BLaER1 (cell line): ENCODE measurements at regions not wholly inside any gene's neighbourhood (a gene's known extent, or its start where the extent isn't known, plus 50 kb on each side); places are given as distances from the start of the nearest gene placed in this dataset.
"Not testable (repeated sequence)": the region's sequence is repeated elsewhere in the genome, so short reads cannot be mapped to it uniquely, and the experiment has no call there.

Experiments
- H3K27ac ChIP-seq: shearing (Covaris generic); formaldehyde crosslinking; 2 replicates; pipeline ENCODE4 v1.8.1; 2022
- H3K27me3 ChIP-seq: shearing (Covaris generic); formaldehyde crosslinking; 2 replicates; pipeline ENCODE4 v1.8.1; 2022
- H3K36me3 ChIP-seq: shearing (Covaris generic); formaldehyde crosslinking; 2 replicates; pipeline ENCODE4 v1.8.1; 2022
- H3K4me1 ChIP-seq: shearing (Covaris generic); formaldehyde crosslinking; 2 replicates; pipeline ENCODE4 v1.8.1; 2022
- H3K4me2 ChIP-seq: shearing (Covaris generic); formaldehyde crosslinking; 2 replicates; pipeline ENCODE4 v1.8.1; 2022
- H3K4me3 ChIP-seq: shearing (Covaris generic); formaldehyde crosslinking; 2 replicates; pipeline ENCODE4 v1.8.1; 2022
- H3K9ac ChIP-seq: shearing (Covaris generic); formaldehyde crosslinking; 2 replicates; pipeline ENCODE4 v1.8.1; 2022
- H3K9me3 ChIP-seq: shearing (Covaris generic); formaldehyde crosslinking; 2 replicates; pipeline ENCODE4 v1.8.1; 2022
- H4K20me1 ChIP-seq: shearing (Covaris generic); formaldehyde crosslinking; 2 replicates; pipeline ENCODE4 v1.8.1; 2022
- Cebpa-rat ChIP-seq: shearing (Covaris generic); IDR thresholded peaks from 2 replicates; pipeline ENCODE4 v1.8.1; 2022

GRCh38 chr1:199020051-199020450, 381.2 kb downstream of the PTPRC start:
- Histone ChIP-seq H3K27ac (peak overlapping the region; percentile 42; the same call in 1 of the 2 replicates), H3K9me3 (peaks cover 16% of the 10 kb centered on the region), H3K36me3 (0 out of 2 replicates have a peak, but pooled peaks cover 4% of the 10 kb centered on the region), H4K20me1 (no peaks in the 10 kb centered on the region), H3K9ac (no peak overlapping the region), H3K27me3 (no peaks in the 10 kb centered on the region), H3K4me3 (no peak overlapping the region), H3K4me2 (peak overlapping the region; percentile 62), H3K4me1 (peaks cover 21% of the 10 kb centered on the region)
- no peak for TF ChIP-seq Cebpa-rat

GRCh38 chr1:199020904-199021303, 382.1 kb downstream of the PTPRC start:
- Histone ChIP-seq H3K4me2 (peak overlapping the region; percentile 62), H3K27me3 (no peaks in the 10 kb centered on the region), H3K27ac (peak overlapping the region; percentile 42; the same call in 1 of the 2 replicates), H3K9ac (no peak overlapping the region), H3K4me3 (no peak overlapping the region), H4K20me1 (no peaks in the 10 kb centered on the region), H3K4me1 (peaks cover 21% of the 10 kb centered on the region), H3K9me3 (peaks cover 14% of the 10 kb centered on the region), H3K36me3 (0 out of 2 replicates have a peak, but pooled peaks cover 4% of the 10 kb centered on the region)
- TF ChIP-seq Cebpa-rat: no peak

GRCh38 chr1:199029401-199029800, 390.6 kb downstream of the PTPRC start:
- H3K4me3 ChIP-seq: no peak overlapping the region
- peak overlapping the region; percentile 20 for H3K4me2 ChIP-seq
- 0 out of 2 replicates have a peak overlapping the region, but pooled peaks have one; percentile 14 for H3K27ac ChIP-seq

GRCh38 chr1:199029855-199030254, 391.0 kb downstream of the PTPRC start:
- H3K4me2 ChIP-seq: peak overlapping the region; percentile 20
- 0 out of 2 replicates have a peak, but pooled peaks cover 5% of the 10 kb centered on the region for H3K36me3 ChIP-seq
- peaks cover 53% of the 10 kb centered on the region for H3K4me1 ChIP-seq
- H3K27me3 ChIP-seq: no peaks in the 10 kb centered on the region
- H3K27ac ChIP-seq: no peak overlapping the region
- H3K9ac ChIP-seq: no peak overlapping the region
- peaks cover 36% of the 10 kb centered on the region for H3K9me3 ChIP-seq
- no peaks in the 10 kb centered on the region for H4K20me1 ChIP-seq
- no peak overlapping the region for H3K4me3 ChIP-seq
- TF ChIP-seq Cebpa-rat: no peak

More at GRCh38 chr1:199029401-199029800, 390.6 kb downstream of the PTPRC start:
- Histone ChIP-seq H3K27me3 (no peaks in the 10 kb centered on the region), H3K4me1 (peaks cover 49% of the 10 kb centered on the region), H3K9ac (no peak overlapping the region), H4K20me1 (no peaks in the 10 kb centered on the region), H3K9me3 (peaks cover 33% of the 10 kb centered on the region), H3K36me3 (0 out of 2 replicates have a peak, but pooled peaks cover 5% of the 10 kb centered on the region)
- TF ChIP-seq Cebpa-rat: no peak

GRCh38 chr1:199030541-199030940, 391.7 kb downstream of the PTPRC start:
- not testable (repeated sequence) for H3K27ac ChIP-seq, H3K27me3 ChIP-seq, H3K9ac ChIP-seq, H4K20me1 ChIP-seq, H3K4me3 ChIP-seq, H3K4me2 ChIP-seq, H3K36me3 ChIP-seq
- H3K9me3 ChIP-seq: peaks cover 43% of the 10 kb centered on the region
- H3K4me1 ChIP-seq: peaks cover 60% of the 10 kb centered on the region

GRCh38 chr1:199031170-199031569, 392.3 kb downstream of the PTPRC start:
- Histone ChIP-seq H3K9me3 (peaks cover 48% of the 10 kb centered on the region), H3K4me1 (peaks cover 66% of the 10 kb centered on the region), H3K4me3 (0 out of 2 replicates have a peak overlapping the region, but pooled peaks have one; percentile 13)
- not testable (repeated sequence) for H4K20me1 ChIP-seq, H3K36me3 ChIP-seq, H3K4me2 ChIP-seq, H3K9ac ChIP-seq, H3K27me3 ChIP-seq, H3K27ac ChIP-seq

- H3K27ac ChIP-seq: peak overlapping the region; percentile 14; the same call in 1 of the 2 replicates
- H3K4me3 ChIP-seq: not testable (repeated sequence)
These were observed 393.6 kb downstream of the PTPRC start for GRCh38 chr1:199032479-199032878.

GRCh38 chr1:199033661-199034060, 394.8 kb downstream of the PTPRC start:
- no peaks in the 10 kb centered on the region for H4K20me1 ChIP-seq
- H3K9ac ChIP-seq: no peak overlapping the region
- no peak for TF ChIP-seq Cebpa-rat
- peak overlapping the region; percentile 18 for H3K4me2 ChIP-seq
- H3K36me3 ChIP-seq: 0 out of 2 replicates have a peak, but pooled peaks cover 9% of the 10 kb centered on the region
- H3K4me1 ChIP-seq: peaks cover 69% of the 10 kb centered on the region
- H3K27ac ChIP-seq: peak overlapping the region; percentile 50; the same call in 1 of the 2 replicates
- H3K9me3 ChIP-seq: peaks cover 51% of the 10 kb centered on the region
- H3K27me3 ChIP-seq: no peaks in the 10 kb centered on the region
- H3K4me3 ChIP-seq: no peak overlapping the region

More at GRCh38 chr1:199032479-199032878, 393.6 kb downstream of the PTPRC start:
- Histone ChIP-seq H3K9me3 (peaks cover 53% of the 10 kb centered on the region), H3K4me1 (peaks cover 66% of the 10 kb centered on the region)
- H3K36me3 ChIP-seq, H3K27me3 ChIP-seq, H3K9ac ChIP-seq, H3K4me2 ChIP-seq, H4K20me1 ChIP-seq: not testable (repeated sequence)

- H3K4me3 ChIP-seq: no peak overlapping the region
- peak overlapping the region; percentile 80; the same call in 1 of the 2 replicates for H3K27ac ChIP-seq
- peaks cover 25% of the 10 kb centered on the region for H3K9me3 ChIP-seq
- H3K9ac ChIP-seq: no peak overlapping the region
- no peak for TF ChIP-seq Cebpa-rat
- H3K4me1 ChIP-seq: peaks cover 72% of the 10 kb centered on the region
- H3K36me3 ChIP-seq: 0 out of 2 replicates have a peak, but pooled peaks cover 4% of the 10 kb centered on the region
- no peaks in the 10 kb centered on the region for H3K27me3 ChIP-seq
- no peak overlapping the region for H3K4me2 ChIP-seq
- no peaks in the 10 kb centered on the region for H4K20me1 ChIP-seq
These were observed 399.3 kb downstream of the PTPRC start for GRCh38 chr1:199038156-199038555.

GRCh38 chr1:199040076-199040905, 401.5 kb downstream of the PTPRC start:
- TF ChIP-seq Cebpa-rat: no peak
- Histone ChIP-seq H3K36me3 (0 out of 2 replicates have a peak, but pooled peaks cover 4% of the 10 kb centered on the region), H3K9me3 (peaks cover 25% of the 10 kb centered on the region), H3K9ac (peak overlapping the region; percentile 30; the same call in 1 of the 2 replicates), H3K4me2 (peak overlapping the region; percentile 64), H3K27ac (peak overlapping the region; percentile 80), H3K4me1 (peaks cover 72% of the 10 kb centered on the region), H3K27me3 (no peaks in the 10 kb centered on the region), H3K4me3 (no peak overlapping the region), H4K20me1 (no peaks in the 10 kb centered on the region)
